H1 (cell line): ENCODE measurements at regions not wholly inside any gene's neighbourhood (a gene's known extent, or its start where the extent isn't known, plus 50 kb on each side); places are given as distances from the start of the nearest gene placed in this dataset.

Experiments
- CTCF ChIA-PET: fragments of 300-600 bp; sonication (Branson Sonifier 250); formaldehyde crosslinking; loops from one replicate; lab custom pipeline; 2021; ENCODE audit not compliant: partially characterized antibody; lab: Charles Lee
- POLR2A ChIA-PET: fragments of 300-600 bp; sonication (Branson Sonifier 250); formaldehyde crosslinking; loops from one replicate; lab custom pipeline; 2021; ENCODE audit warnings: inconsistent platforms; ENCODE audit not compliant: partially characterized antibody; lab: Charles Lee
- DNase-seq, 2 experiments: peaks; one replicate each; pipeline versions ENCODE4 v3.0.0 to v3.0.0-alpha.2; 2010 to 2022; ENCODE audit warnings: low spot score in 2 of 2, low read depth in 1 of 2, mixed read lengths in 1 of 2
- FAIRE-seq: peaks from 2 replicates; lab custom pipeline; 2011; peaks lifted over from hg19 to GRCh38; lab: Jason Lieb, UNC
- H2AFZ ChIP-seq: 2 replicates; pipeline ENCODE4 v1.8.1; 2012; ENCODE audit warnings: low read length, inconsistent platforms
- H2AK5ac ChIP-seq: 2 replicates; pipeline ENCODE4 v1.6.1; 2013; ENCODE audit warnings: low read depth, low read length
- H2BK120ac ChIP-seq: replicated peaks from 2 replicates; pipeline ENCODE3; 2013; ENCODE audit warnings: low read depth, low read length, inconsistent platforms
- H2BK12ac ChIP-seq: 2 replicates; pipeline ENCODE4 v1.6.1; 2013; ENCODE audit warnings: low read depth, low read length
- H2BK15ac ChIP-seq: 2 replicates; pipeline ENCODE4 v1.6.1; 2013; ENCODE audit warnings: low read length
- H2BK20ac ChIP-seq: 2 replicates; pipeline ENCODE4 v1.6.1; 2013; ENCODE audit warnings: low read length
- H2BK5ac ChIP-seq: 2 replicates; pipeline ENCODE4 v1.6.1; 2013; ENCODE audit warnings: low read depth, low read length
- H3K14ac ChIP-seq: 2 replicates; pipeline ENCODE4 v1.6.1; 2013; ENCODE audit warnings: inconsistent platforms; ENCODE audit not compliant: insufficient read length
- H3K18ac ChIP-seq: 2 replicates; pipeline ENCODE4 v1.6.1; 2013; ENCODE audit warnings: low read length; ENCODE audit errors: extremely low read depth
- H3K23ac ChIP-seq: 2 replicates; pipeline ENCODE4 v1.6.1; 2013; ENCODE audit warnings: inconsistent platforms; ENCODE audit not compliant: insufficient read length
- H3K23me2 ChIP-seq: 2 replicates; pipeline ENCODE4 v1.6.1; 2013; ENCODE audit warnings: low read depth, low read length
- H3K27ac ChIP-seq: 2 replicates; pipeline ENCODE4 v1.6.1; 2011; ENCODE audit warnings: low read depth, low read length, inconsistent platforms
- H3K27me3 ChIP-seq, 4 experiments: replicated peaks in 1 of 4; 1 replicate in 1 of 4; 2 replicates in 3 of 4; pipeline versions ENCODE4 v1.6.1 to v1.8.1; 2011 to 2013; ENCODE audit warnings: low read length in 3 of 4, mild to moderate bottlenecking in 3 of 4, inconsistent platforms in 2 of 4, mixed read lengths in 2 of 4, moderate library complexity in 1 of 4; ENCODE audit not compliant: control insufficient read depth in 3 of 4, insufficient read depth in 3 of 4; ENCODE audit errors: extremely low read depth in 1 of 4
- H3K36me3 ChIP-seq, 4 experiments: 2 replicates each; pipeline versions ENCODE4 v1.6.1 to v1.8.1; 2011 to 2013; ENCODE audit warnings: mild to moderate bottlenecking in 4 of 4, low read length in 3 of 4, moderate library complexity in 2 of 4, control low read depth in 1 of 4, inconsistent platforms in 1 of 4; ENCODE audit not compliant: insufficient read depth in 4 of 4, control insufficient read depth in 2 of 4
- H3K4ac ChIP-seq: replicated peaks from 2 replicates; pipeline ENCODE3; 2013; ENCODE audit warnings: low read length, low read depth, mixed read lengths, inconsistent platforms; ENCODE audit not compliant: insufficient read length
- H3K4me1 ChIP-seq, 4 experiments: replicated peaks in 1 of 4; 1 replicate in 1 of 4; 2 replicates in 3 of 4; pipeline versions ENCODE4 v1.6.1 to v1.8.1; 2011 to 2013; ENCODE audit warnings: low read length in 3 of 4, inconsistent platforms in 2 of 4, mixed read lengths in 1 of 4; ENCODE audit not compliant: insufficient read depth in 4 of 4, control insufficient read depth in 3 of 4
- H3K4me2 ChIP-seq, 2 experiments: 2 replicates each; pipeline versions ENCODE4 v1.6.1 to v1.8.1; 2011 to 2013; ENCODE audit warnings: low read depth in 2 of 2, low read length in 2 of 2, control low read depth in 1 of 2, inconsistent platforms in 1 of 2, mild to moderate bottlenecking in 1 of 2; ENCODE audit not compliant: insufficient read depth in 1 of 2
- H3K4me3 ChIP-seq, 4 experiments: fragments of 200-600, 300-600 bp in 1 of 4; sonication (generic), shearing (Covaris generic), sonication (Bioruptor Twin) in 1 of 4; 2 replicates each; pipeline versions ENCODE4 v1.5.1 to v1.8.1; 2011 to 2016; ENCODE audit warnings: low read length in 4 of 4, low read depth in 3 of 4, control low read depth in 2 of 4, inconsistent platforms in 2 of 4, mild to moderate bottlenecking in 2 of 4, mixed read lengths in 1 of 4, moderate library complexity in 1 of 4; ENCODE audit not compliant: insufficient read depth in 2 of 4; ENCODE audit errors: extremely low read depth in 1 of 4
- H3K56ac ChIP-seq: replicated peaks from 2 replicates; pipeline ENCODE3; 2013; ENCODE audit warnings: low read depth, mild to moderate bottlenecking, mixed read lengths, low read length, inconsistent platforms; ENCODE audit not compliant: insufficient read length
- H3K79me1 ChIP-seq: 2 replicates; pipeline ENCODE4 v1.6.1; 2013; ENCODE audit warnings: low read depth, low read length, control low read depth
- H3K79me2 ChIP-seq, 2 experiments: 2 replicates each; pipeline versions ENCODE4 v1.6.1 to v1.8.1; 2012 to 2013; ENCODE audit warnings: low read length in 2 of 2, mild to moderate bottlenecking in 2 of 2, inconsistent platforms in 1 of 2; ENCODE audit not compliant: insufficient read depth in 2 of 2, control insufficient read depth in 1 of 2
- H3K9ac ChIP-seq, 4 experiments: replicated peaks in 1 of 4; 1 replicate in 1 of 4; 2 replicates in 3 of 4; pipeline versions ENCODE4 v1.6.1 to v1.8.1; 2011 to 2013; ENCODE audit warnings: low read depth in 3 of 4, low read length in 3 of 4, control low read depth in 2 of 4, mild to moderate bottlenecking in 2 of 4, moderate library complexity in 2 of 4, inconsistent platforms in 1 of 4; ENCODE audit errors: extremely low read depth in 1 of 4
- H3K9me3 ChIP-seq, 2 experiments: 2 replicates each; pipeline versions ENCODE4 v1.6.1 to v1.8.1; 2012 to 2013; ENCODE audit warnings: mild to moderate bottlenecking in 2 of 2, moderate library complexity in 2 of 2, control low read depth in 1 of 2, inconsistent platforms in 1 of 2, low read depth in 1 of 2, low read length in 1 of 2, mixed read lengths in 1 of 2; ENCODE audit not compliant: insufficient read depth in 2 of 2
- H4K20me1 ChIP-seq, 2 experiments: replicated peaks in 1 of 2; 2 replicates each; pipeline versions ENCODE3 to v1.8.1; 2011 to 2013; ENCODE audit warnings: inconsistent platforms in 2 of 2, low read length in 2 of 2, mild to moderate bottlenecking in 1 of 2; ENCODE audit not compliant: insufficient read depth in 2 of 2, control insufficient read depth in 1 of 2
- H4K5ac ChIP-seq: 2 replicates; pipeline ENCODE4 v1.6.1; 2013; ENCODE audit warnings: low read length, low read depth, mixed read lengths, inconsistent platforms; ENCODE audit not compliant: insufficient read length
- H4K8ac ChIP-seq: 2 replicates; pipeline ENCODE4 v1.8.0; 2013; ENCODE audit warnings: mild to moderate bottlenecking, moderate library complexity, low read length, inconsistent platforms; ENCODE audit not compliant: insufficient read depth; ENCODE audit errors: extremely low read depth
- H4K91ac ChIP-seq: replicated peaks from 2 replicates; pipeline ENCODE3; 2013; ENCODE audit warnings: low read length, mixed read lengths, inconsistent platforms; ENCODE audit not compliant: insufficient read length
- HDAC2 ChIP-seq, 2 experiments: fragments of 300-600 bp in 1 of 2; sonication (generic) in 1 of 2; IDR thresholded peaks; 2 replicates each; pipeline ENCODE4 v1.6.1; 2011 to 2012; ENCODE audit warnings: low read depth in 2 of 2, low read length in 2 of 2, mild to moderate bottlenecking in 2 of 2, moderate library complexity in 2 of 2, borderline replicate concordance in 1 of 2, inconsistent platforms in 1 of 2
- YY1 ChIP-seq: IDR thresholded peaks from 2 replicates; pipeline ENCODE4 v1.6.1; 2011; ENCODE audit warnings: low read depth, mild to moderate bottlenecking, low read length
- WGBS, 2 experiments: shearing (Covaris generic) in 1 of 2; methylation state at CpG; one replicate each; pipeline versions ENCODE4 v1.1.6 to v1.1.7; 2013 to 2015; ENCODE audit warnings: low lambda C conversion rate in 2 of 2, mixed read lengths in 2 of 2, inconsistent platforms in 1 of 2, low coverage in 1 of 2, missing lambda C conversion rate in 1 of 2; ENCODE audit not compliant: insufficient replicate concordance in 2 of 2, insufficient coverage in 1 of 2, insufficient read length in 1 of 2; ENCODE audit errors: extremely low coverage in 1 of 2, missing lambda C conversion rate in 1 of 2; 5-methylcytosine and 5-hydroxymethylcytosine counted together

GRCh38 chr17:63042256-63042812, 76.3 kb downstream of the TANC2 start:
- no peaks in the 10 kb centered on the region for H4K20me1 ChIP-seq
- ChIA-PET CTCF (interaction anchor here (0.6 to 2.3 kb wide), 6 partner anchors 11 to 167 kb away, joined by 3 to 7 read pairs (median 4); no protein-coding TSS in a partner anchor), POLR2A (no interaction called here)
- 38% methylated on average over 2 of the region's 2 CpGs; no CpG with 5 or more reads in 1 of the 2 experiments for WGBS, 2 experiments
- no peak overlapping the region for H4K8ac ChIP-seq
- no peak overlapping the region for H3K4me3 ChIP-seq
- H3K79me2 ChIP-seq: no peaks in the 10 kb centered on the region
- no peak overlapping the region for H2BK20ac ChIP-seq
- no peaks in the 10 kb centered on the region for H3K79me1 ChIP-seq
- H3K56ac ChIP-seq: no peak overlapping the region
- H2BK5ac ChIP-seq: no peak overlapping the region
- no peak overlapping the region for H2AFZ ChIP-seq
- H3K18ac ChIP-seq: no peak overlapping the region
- no peak overlapping the region for H3K14ac ChIP-seq
- no peak overlapping the region for H2BK12ac ChIP-seq
- TF ChIP-seq HDAC2 (IDR thresholded peaks at IDR 0.05; ENCODE audit: borderline replicate concordance in 1 of 2, low read depth in 2 of 2, low read length in 2 of 2) (no peak), YY1 (peak; percentile 23; the same call in 1 of the 2 replicates)
- H4K91ac ChIP-seq: no peak overlapping the region
- no peak overlapping the region for H4K5ac ChIP-seq
- no peaks in the 10 kb centered on the region for H3K36me3 ChIP-seq
- H2BK120ac ChIP-seq: no peak overlapping the region
- no peak overlapping the region; a peak in 1 of 4 replicates for H3K4me2 ChIP-seq
- H3K23ac ChIP-seq: no peak overlapping the region
- no peak overlapping the region for H3K4ac ChIP-seq
- FAIRE-seq: no peak
- no peaks in the 10 kb centered on the region for H3K9me3 ChIP-seq
- H3K4me1 ChIP-seq: peaks cover 0 to 6% (median 4%) of the 10 kb centered on the region in 4 experiments; a peak in 4 of 7 replicates
- DNase-seq: no peak
- no peak overlapping the region for H3K9ac ChIP-seq
- no peak overlapping the region for H3K27ac ChIP-seq
- H3K23me2 ChIP-seq: no peaks in the 10 kb centered on the region; the same call in 1 of the 2 replicates
- H3K27me3 ChIP-seq: no peaks in the 10 kb centered on the region
- no peak overlapping the region for H2BK15ac ChIP-seq
- no peak overlapping the region for H2AK5ac ChIP-seq
